ENCODE measurements at regions not wholly inside any gene's neighbourhood (a gene's known extent, or its start where the extent isn't known, plus 50 kb on each side); places are given as distances from the start of the nearest gene placed in this dataset.

DNA sequence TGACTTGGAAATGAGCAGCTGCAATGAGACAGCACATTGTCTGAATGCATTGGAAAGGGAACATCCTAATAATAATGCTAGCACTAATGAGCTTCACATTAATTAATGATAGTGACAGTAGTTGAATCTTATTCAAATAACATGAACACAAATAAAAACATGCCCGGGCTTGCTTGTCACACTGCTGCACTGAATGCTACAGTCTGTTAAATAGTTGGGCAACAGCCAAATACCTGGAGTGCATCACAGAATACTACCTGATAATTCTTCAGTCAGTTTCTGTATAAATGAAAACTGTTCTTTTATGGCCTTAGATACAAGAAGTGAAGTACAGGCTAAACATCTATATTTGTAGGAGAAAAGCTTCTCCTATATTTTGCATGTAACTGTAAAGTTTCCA is 458.7 kb downstream of the RNF144B start:
- TF ChIP-seq CHD2 (IDR thresholded peaks at IDR 0.05; ENCODE audit: low read length, partially characterized antibody) (no peak), EP300 (IDR thresholded peaks at IDR 0.05; ENCODE audit: borderline replicate concordance in 1 of 2, low read depth in 1 of 2, low read length in 1 of 2) (no peak), RFX5 (IDR thresholded peaks at IDR 0.05; ENCODE audit: low read length) (no peak), MEF2A (IDR thresholded peaks at IDR 0.05; ENCODE audit: borderline replicate concordance, low read depth) (no peak), USF1 (IDR thresholded peaks at IDR 0.05; ENCODE audit: borderline replicate concordance, low read depth) (no peak), FOXJ3 (CRISPR knock-in tag; IDR thresholded peaks at IDR 0.05) (no peak)
- TF ChIP-seq, protein P1, sequence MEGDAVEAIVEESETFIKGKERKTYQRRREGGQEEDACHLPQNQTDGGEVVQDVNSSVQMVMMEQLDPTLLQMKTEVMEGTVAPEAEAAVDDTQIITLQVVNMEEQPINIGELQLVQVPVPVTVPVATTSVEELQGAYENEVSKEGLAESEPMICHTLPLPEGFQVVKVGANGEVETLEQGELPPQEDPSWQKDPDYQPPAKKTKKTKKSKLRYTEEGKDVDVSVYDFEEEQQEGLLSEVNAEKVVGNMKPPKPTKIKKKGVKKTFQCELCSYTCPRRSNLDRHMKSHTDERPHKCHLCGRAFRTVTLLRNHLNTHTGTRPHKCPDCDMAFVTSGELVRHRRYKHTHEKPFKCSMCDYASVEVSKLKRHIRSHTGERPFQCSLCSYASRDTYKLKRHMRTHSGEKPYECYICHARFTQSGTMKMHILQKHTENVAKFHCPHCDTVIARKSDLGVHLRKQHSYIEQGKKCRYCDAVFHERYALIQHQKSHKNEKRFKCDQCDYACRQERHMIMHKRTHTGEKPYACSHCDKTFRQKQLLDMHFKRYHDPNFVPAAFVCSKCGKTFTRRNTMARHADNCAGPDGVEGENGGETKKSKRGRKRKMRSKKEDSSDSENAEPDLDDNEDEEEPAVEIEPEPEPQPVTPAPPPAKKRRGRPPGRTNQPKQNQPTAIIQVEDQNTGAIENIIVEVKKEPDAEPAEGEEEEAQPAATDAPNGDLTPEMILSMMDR (IDR thresholded peaks at IDR 0.05) = no peak
